C4-2B (cell line): ENCODE measurements at regions not wholly inside any gene's neighbourhood (a gene's known extent, or its start where the extent isn't known, plus 50 kb on each side); places are given as distances from the start of the nearest gene placed in this dataset.
"Not testable (repeated sequence)": the region's sequence is repeated elsewhere in the genome, so short reads cannot be mapped to it uniquely, and the experiment has no call there.

Experiments
- H3K27ac ChIP-seq: fragments of 450-650 bp; 2 replicates; pipeline ENCODE4 v1.5.1; 2017
- ZFX ChIP-seq: fragments of 450-650 bp; IDR thresholded peaks from 2 replicates; pipeline ENCODE4 v1.6.1; 2017
- TF ChIP-seq, protein P1 (sequence below): fragments of 450-650 bp; conservative IDR thresholded peaks from 2 replicates; pipeline ENCODE4 v1.5.1; 2017; ENCODE audit warnings: mild to moderate bottlenecking

GRCh38 chr2:145906354-145906753, 1386.4 kb upstream of the ZEB2 start:
- H3K27ac ChIP-seq = no peak overlapping the region

DNA sequence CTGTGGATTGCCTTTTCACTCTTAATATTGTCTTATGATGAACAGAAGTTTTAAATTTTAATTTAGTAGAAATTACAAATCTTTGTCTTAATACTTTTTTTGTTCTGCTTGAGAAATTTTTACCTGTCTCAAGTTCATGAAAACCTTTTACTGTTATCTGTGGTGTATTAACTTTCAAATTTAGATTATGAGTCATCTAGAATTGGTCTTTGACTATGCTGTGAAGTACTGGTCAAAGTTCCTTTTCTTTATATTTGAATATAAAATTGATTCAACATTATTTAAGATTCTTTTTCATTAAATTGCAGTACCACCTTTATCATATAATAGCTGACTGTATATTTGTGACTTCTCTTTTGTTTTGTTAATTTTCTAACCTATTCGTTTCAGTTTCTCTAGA, 1385.5 kb upstream of the ZEB2 start:
- H3K27ac ChIP-seq = no peak overlapping the region
- TF ChIP-seq, protein P1, sequence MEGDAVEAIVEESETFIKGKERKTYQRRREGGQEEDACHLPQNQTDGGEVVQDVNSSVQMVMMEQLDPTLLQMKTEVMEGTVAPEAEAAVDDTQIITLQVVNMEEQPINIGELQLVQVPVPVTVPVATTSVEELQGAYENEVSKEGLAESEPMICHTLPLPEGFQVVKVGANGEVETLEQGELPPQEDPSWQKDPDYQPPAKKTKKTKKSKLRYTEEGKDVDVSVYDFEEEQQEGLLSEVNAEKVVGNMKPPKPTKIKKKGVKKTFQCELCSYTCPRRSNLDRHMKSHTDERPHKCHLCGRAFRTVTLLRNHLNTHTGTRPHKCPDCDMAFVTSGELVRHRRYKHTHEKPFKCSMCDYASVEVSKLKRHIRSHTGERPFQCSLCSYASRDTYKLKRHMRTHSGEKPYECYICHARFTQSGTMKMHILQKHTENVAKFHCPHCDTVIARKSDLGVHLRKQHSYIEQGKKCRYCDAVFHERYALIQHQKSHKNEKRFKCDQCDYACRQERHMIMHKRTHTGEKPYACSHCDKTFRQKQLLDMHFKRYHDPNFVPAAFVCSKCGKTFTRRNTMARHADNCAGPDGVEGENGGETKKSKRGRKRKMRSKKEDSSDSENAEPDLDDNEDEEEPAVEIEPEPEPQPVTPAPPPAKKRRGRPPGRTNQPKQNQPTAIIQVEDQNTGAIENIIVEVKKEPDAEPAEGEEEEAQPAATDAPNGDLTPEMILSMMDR = no peak

More at GRCh38 chr2:145906354-145906753, 1386.4 kb upstream of the ZEB2 start:
- TF ChIP-seq, protein P1 = no peak
- TF ChIP-seq ZFX = no peak

DNA sequence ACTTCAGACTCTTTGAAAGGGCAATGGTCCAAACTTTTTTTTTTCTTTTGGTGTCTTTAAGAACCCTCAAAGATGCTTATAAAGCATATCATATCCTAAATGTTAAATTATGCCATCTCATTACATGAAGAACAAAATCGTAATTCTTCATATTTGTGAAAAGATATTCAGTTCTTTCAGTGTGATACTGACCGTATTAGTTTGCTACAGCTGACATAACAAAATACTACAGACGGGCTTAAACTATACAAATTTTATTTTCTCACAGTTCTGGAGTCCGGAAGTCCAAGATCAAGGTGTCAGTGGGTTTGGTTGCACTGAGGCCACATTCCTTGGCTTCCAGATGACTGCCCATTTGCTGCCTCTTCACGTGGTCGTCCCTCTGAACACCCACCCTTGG, 1377.2 kb upstream of the ZEB2 start:
- TF ChIP-seq ZFX = no peak
- TF ChIP-seq, protein P1 = no peak
- no peak overlapping the region for H3K27ac ChIP-seq

GRCh38 chr2:145887915-145888314, 1368.0 kb upstream of the ZEB2 start:
- H3K27ac ChIP-seq = no peak overlapping the region
- TF ChIP-seq, protein P1 = no peak
- no peak for TF ChIP-seq ZFX

GRCh38 chr2:145880997-145881396, 1361.1 kb upstream of the ZEB2 start:
- not testable (repeated sequence) for H3K27ac ChIP-seq

DNA sequence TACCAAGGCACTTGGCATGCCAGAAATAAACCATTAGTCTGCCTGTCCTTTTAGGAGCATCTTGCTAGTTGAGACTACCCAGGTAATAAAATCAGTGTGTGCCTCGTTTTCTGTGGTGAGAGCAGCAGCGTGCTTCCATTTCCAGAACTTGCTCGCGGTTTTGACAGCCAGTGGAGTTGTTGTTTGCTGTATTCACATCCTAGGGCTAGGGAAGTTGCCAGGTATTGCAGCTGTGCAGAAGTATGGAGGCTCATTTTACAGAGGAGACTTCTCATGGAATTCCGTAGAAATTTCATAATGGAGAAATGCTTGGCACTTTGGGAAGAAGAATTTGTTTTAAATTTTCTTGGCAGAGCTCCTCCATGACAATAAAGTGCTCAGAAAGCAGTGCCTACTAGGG, 1355.1 kb upstream of the ZEB2 start:
- TF ChIP-seq, protein P1 = no peak
- TF ChIP-seq ZFX = no peak

GRCh38 chr2:145874466-145874865, 1354.5 kb upstream of the ZEB2 start:
- no peak for TF ChIP-seq ZFX
- TF ChIP-seq, protein P1 = no peak
- no peak overlapping the region for H3K27ac ChIP-seq

More for the DNA sequence above, 1355.1 kb upstream of the ZEB2 start:
- H3K27ac ChIP-seq = no peak overlapping the region

GRCh38 chr2:145864501-145864900, 1344.6 kb upstream of the ZEB2 start:
- no peak for TF ChIP-seq ZFX
- TF ChIP-seq, protein P1 = no peak
- H3K27ac ChIP-seq = no peak overlapping the region
